Adipocyte (in vitro differentiated cells): ENCODE measurements at regions not wholly inside any gene's neighbourhood (a gene's known extent, or its start where the extent isn't known, plus 50 kb on each side); places are given as distances from the start of the nearest gene placed in this dataset.
"Not testable (repeated sequence)": the region's sequence is repeated elsewhere in the genome, so short reads cannot be mapped to it uniquely, and the experiment has no call there.

Source experiments
- DNase-seq: peaks from one replicate; pipeline ENCODE4 v3.0.0-alpha.2; 2015; ENCODE audit warnings: low read depth
- H3K27me3 ChIP-seq: replicated peaks from 2 replicates; pipeline ENCODE4 v1.7.0; 2013; ENCODE audit warnings: mild to moderate bottlenecking, low read length, moderate library complexity; ENCODE audit not compliant: control insufficient read depth, insufficient read depth
- H3K36me3 ChIP-seq: 2 replicates; pipeline ENCODE4 v1.7.0; 2013; ENCODE audit warnings: low read length, mild to moderate bottlenecking, moderate library complexity; ENCODE audit not compliant: control insufficient read depth, insufficient read depth, severe bottlenecking
- H3K4me1 ChIP-seq: 2 replicates; pipeline ENCODE4 v1.7.0; 2013; ENCODE audit warnings: mild to moderate bottlenecking, low read length, moderate library complexity; ENCODE audit not compliant: control insufficient read depth, insufficient read depth
- H3K4me3 ChIP-seq: 2 replicates; pipeline ENCODE4 v1.7.0; 2013; ENCODE audit warnings: mild to moderate bottlenecking, low read length, moderate library complexity
- H3K9ac ChIP-seq: 2 replicates; pipeline ENCODE4 v1.7.0; 2013; ENCODE audit warnings: mild to moderate bottlenecking, low read length, moderate library complexity
- H3K9me3 ChIP-seq: 2 replicates; pipeline ENCODE4 v1.7.0; 2013; ENCODE audit warnings: mild to moderate bottlenecking, low read length, moderate library complexity; ENCODE audit not compliant: control insufficient read depth

- Histone ChIP-seq H3K4me3 (no peak overlapping the region), H3K36me3 (no peaks in the 10 kb centered on the region), H3K27me3 (no peaks in the 10 kb centered on the region), H3K9me3 (peaks cover 15% of the 10 kb centered on the region), H3K9ac (no peak overlapping the region), H3K4me1 (no peaks in the 10 kb centered on the region)
- DNase-seq: no peak
These were observed 102.1 kb upstream of the FAT3 start for GRCh38 chr11:92122561-92122960.

DNA sequence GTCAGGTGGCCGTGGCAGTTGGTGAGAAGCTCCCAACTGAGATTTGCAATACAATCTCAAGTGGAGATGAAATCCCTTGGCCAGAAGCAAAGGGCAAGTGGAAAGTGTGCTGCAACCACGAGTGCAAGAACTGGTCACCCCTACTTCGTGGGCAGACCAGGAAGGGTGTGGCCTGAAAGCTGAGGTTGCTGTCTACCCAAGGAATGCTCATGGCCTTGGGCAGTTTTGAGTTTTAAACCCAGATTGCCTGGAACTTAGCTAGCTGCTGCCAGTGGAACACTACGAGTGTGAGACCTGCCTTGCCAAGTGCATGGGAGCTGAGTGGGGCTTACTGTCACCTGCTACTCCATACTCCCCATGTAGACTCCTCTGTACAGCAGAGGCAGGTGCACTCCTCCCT lies 113.3 kb upstream of the FAT3 start:
- DNase-seq: no peak
- H3K9me3 ChIP-seq: peaks cover 17% of the 10 kb centered on the region
- H3K36me3 ChIP-seq: no peaks in the 10 kb centered on the region
- no peaks in the 10 kb centered on the region for H3K4me1 ChIP-seq
- H3K27me3 ChIP-seq: no peaks in the 10 kb centered on the region
- no peak overlapping the region for H3K4me3 ChIP-seq
- no peak overlapping the region for H3K9ac ChIP-seq

DNA sequence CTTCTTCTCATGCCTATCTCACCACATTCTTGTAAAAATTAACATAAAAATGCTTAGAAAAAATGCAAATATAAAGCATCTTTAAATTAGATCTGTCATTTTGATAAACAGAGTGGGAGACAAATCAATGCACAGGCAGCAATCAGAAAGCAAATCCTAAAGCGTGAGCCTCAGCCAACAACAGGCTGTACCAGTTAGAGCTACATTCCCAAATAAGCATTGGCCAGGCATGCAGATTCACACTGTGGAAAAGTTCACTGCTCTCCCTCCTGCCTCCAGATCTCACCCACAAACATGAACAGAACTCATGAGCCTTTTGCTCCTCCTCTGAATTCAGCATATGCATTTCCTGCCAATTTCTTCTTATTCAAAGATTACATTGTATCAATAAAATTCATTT lies 115.2 kb upstream of the FAT3 start:
- Histone ChIP-seq H3K36me3 (no peaks in the 10 kb centered on the region), H3K9me3 (peaks cover 12% of the 10 kb centered on the region), H3K27me3 (no peaks in the 10 kb centered on the region), H3K4me1 (no peaks in the 10 kb centered on the region), H3K4me3 (no peak overlapping the region), H3K9ac (no peak overlapping the region)
- no peak for DNase-seq

DNA sequence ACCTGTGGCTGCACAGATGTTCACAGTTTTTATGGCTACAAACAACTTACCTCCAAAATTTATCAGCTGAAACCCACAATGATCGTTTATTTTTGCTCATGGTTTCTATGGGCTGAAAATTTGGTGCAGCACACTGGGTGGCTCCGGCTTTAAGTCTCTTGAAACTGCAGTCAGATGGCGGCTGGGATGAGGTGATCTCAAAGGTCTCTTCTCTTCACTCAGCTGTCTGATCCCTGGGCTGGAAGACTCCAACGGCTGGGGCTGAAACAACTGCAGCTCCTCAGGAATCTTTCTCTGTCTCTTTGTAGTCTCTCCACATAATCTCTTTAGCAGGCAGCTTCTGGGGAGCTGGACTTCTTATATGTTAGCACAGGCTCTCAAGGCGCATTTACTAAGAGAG lies 117.3 kb upstream of the FAT3 start:
- H3K4me3 ChIP-seq: no peak overlapping the region
- no peaks in the 10 kb centered on the region for H3K36me3 ChIP-seq
- no peaks in the 10 kb centered on the region for H3K9me3 ChIP-seq
- DNase-seq: no peak
- H3K9ac ChIP-seq: no peak overlapping the region
- H3K27me3 ChIP-seq: no peaks in the 10 kb centered on the region
- H3K4me1 ChIP-seq: no peaks in the 10 kb centered on the region

- no peak for DNase-seq
- Histone ChIP-seq H3K36me3 (no peaks in the 10 kb centered on the region), H3K9me3 (no peaks in the 10 kb centered on the region), H3K27me3 (no peaks in the 10 kb centered on the region), H3K4me1 (no peaks in the 10 kb centered on the region), H3K4me3 (no peak overlapping the region), H3K9ac (no peak overlapping the region)
These were observed 120.3 kb upstream of the FAT3 start for GRCh38 chr11:92104349-92104748.

DNA sequence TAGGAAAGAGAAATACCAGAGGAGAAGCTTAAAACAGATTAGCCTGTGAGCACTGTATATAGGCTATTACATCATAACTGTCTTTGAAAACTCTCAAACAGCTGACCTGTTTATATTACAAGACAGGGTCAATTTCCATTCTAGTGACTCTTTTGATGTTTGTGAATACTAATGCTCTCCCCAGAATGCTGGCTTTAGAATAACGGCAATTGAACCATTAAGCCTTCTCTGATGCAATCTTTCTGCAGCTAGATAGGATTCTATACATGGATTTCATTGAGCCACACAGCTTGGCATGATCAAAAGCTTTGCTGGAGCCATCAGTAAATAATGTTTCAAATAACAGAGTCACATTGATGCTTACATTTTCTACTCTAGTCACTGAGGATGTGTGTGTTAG lies 122.7 kb upstream of the FAT3 start:
- Histone ChIP-seq H3K4me1 (no peaks in the 10 kb centered on the region), H3K4me3 (no peak overlapping the region), H3K36me3 (no peaks in the 10 kb centered on the region), H3K9me3 (no peaks in the 10 kb centered on the region), H3K27me3 (no peaks in the 10 kb centered on the region), H3K9ac (no peak overlapping the region)
- DNase-seq: no peak

DNA sequence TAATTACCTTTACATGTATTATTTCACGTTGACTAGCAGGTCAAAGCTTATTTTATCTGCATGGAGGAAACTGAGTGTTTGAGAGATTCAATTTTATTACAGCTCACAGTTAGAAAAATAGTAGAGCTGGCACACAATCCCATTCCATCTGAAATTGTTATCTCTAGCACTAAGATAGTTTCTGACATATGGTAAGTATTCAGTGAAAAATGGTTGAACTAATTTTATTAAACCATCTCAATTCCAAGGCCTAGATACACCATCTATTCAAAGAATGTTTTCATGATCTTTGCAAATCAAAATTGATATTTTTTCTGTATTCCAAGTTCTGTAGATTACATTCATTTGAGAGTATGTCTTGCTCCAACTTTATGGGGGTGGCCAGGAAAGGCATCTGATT lies 125.4 kb upstream of the FAT3 start:
- no peaks in the 10 kb centered on the region for H3K4me1 ChIP-seq
- no peak overlapping the region for H3K9ac ChIP-seq
- H3K4me3 ChIP-seq: no peak overlapping the region
- no peaks in the 10 kb centered on the region for H3K9me3 ChIP-seq
- no peaks in the 10 kb centered on the region for H3K27me3 ChIP-seq
- no peaks in the 10 kb centered on the region for H3K36me3 ChIP-seq
- no peak for DNase-seq

GRCh38 chr11:92098172-92098571 lies 126.4 kb upstream of the FAT3 start:
- Histone ChIP-seq H3K4me3 (no peak overlapping the region), H3K36me3 (no peaks in the 10 kb centered on the region), H3K4me1 (no peaks in the 10 kb centered on the region), H3K9ac (no peak overlapping the region), H3K9me3 (no peaks in the 10 kb centered on the region), H3K27me3 (no peaks in the 10 kb centered on the region)
- DNase-seq: no peak

DNA sequence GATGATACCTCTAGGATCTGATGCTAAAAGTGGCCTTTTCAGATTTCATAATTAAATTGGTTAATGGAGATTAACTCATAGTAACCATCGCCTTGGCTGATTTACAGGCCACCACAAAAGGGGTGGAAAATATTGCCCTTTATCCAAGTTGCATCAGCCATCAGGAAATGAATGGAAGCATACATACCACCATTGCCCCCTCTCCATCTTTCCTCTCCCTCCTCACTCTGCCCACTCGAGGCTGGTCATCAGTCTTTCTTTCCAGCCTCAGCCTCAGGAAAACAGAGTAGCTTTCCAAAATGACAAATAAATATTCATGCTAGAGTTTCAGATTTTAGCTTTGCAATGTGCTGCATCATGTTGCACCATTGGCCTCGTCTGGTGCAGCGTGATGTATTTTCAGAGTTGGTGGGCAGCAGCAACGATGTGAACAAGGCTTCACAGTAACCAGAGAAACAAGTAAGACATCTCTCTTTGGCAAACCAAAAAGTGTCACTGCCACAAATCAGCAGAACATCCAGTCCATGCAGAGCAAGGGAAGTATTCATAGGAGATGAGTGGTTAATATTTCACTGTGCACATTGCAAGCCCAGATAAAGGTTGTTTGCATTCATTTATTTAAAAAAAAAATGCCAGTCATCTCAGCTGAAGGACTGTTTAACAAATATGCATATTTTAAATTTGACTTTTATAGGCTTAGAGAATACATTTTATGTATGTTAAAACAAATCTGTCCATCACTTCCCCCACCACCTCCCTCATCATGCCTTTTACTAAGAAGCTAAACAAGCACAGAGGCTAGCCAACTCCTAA lies 136.7 kb upstream of the FAT3 start:
- Histone ChIP-seq H3K9me3 (no peaks in the 10 kb centered on the region), H3K36me3 (no peaks in the 10 kb centered on the region), H3K4me3 (no peak overlapping the region), H3K9ac (no peak overlapping the region), H3K4me1 (peaks cover 7% of the 10 kb centered on the region), H3K27me3 (no peaks in the 10 kb centered on the region)
- DNase-seq: no peak

- Histone ChIP-seq H3K4me3 (no peak overlapping the region), H3K9me3 (peaks cover 3% of the 10 kb centered on the region), H3K36me3 (no peaks in the 10 kb centered on the region), H3K9ac (no peak overlapping the region), H3K4me1 (peaks cover 7% of the 10 kb centered on the region), H3K27me3 (no peaks in the 10 kb centered on the region)
- DNase-seq: no peak
These were observed 141.5 kb upstream of the FAT3 start for GRCh38 chr11:92083123-92083522.

GRCh38 chr11:92082652-92083051 lies 142.0 kb upstream of the FAT3 start:
- Histone ChIP-seq H3K4me3 (no peak overlapping the region), H3K4me1 (peaks cover 7% of the 10 kb centered on the region), H3K27me3 (no peaks in the 10 kb centered on the region), H3K9ac (no peak overlapping the region), H3K9me3 (peaks cover 3% of the 10 kb centered on the region), H3K36me3 (no peaks in the 10 kb centered on the region)
- no peak for DNase-seq

DNA sequence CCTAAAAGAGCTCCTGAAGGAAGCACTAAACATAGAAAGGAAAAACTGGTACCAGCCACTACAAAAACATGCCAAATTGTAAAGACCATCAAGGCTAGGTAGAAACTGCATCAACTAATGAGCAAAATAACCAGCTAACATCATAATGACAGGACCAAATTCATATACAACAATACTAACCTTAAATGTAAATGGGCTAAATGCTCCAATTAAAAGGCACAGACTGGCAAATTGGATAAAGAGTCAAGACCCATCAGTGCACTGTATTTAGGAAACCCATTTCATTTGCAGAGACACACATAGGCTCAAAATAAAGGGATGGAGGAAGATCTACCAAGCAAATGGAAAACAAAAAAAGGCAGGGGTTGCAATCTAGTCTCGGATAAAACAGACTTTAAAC lies 150.1 kb upstream of the FAT3 start:
- not testable (repeated sequence) for H3K4me1 ChIP-seq, H3K27me3 ChIP-seq, H3K4me3 ChIP-seq, DNase-seq, H3K9me3 ChIP-seq, H3K9ac ChIP-seq, H3K36me3 ChIP-seq
